ENCODE measurements at regions not wholly inside any gene's neighbourhood (a gene's known extent, or its start where the extent isn't known, plus 50 kb on each side); places are given as distances from the start of the nearest gene placed in this dataset.
A peak's percentile ranks its signal among the peaks of the same experiment; 100 is the strongest.
"Not testable (repeated sequence)": the region's sequence is repeated elsewhere in the genome, so short reads cannot be mapped to it uniquely, and the experiment has no call there.

- DNase-seq (ENCODE audit: low spot score), result no peak
Measured at GRCh38 chr20:6715401-6715941, 52.0 kb upstream of the BMP2 start.

GRCh38 chr20:6714279-6714711 lies 53.2 kb upstream of the BMP2 start:
- DNase-seq (ENCODE audit: low spot score), result peak; percentile 36

GRCh38 chr20:6711951-6712649 lies 55.4 kb upstream of the BMP2 start:
- DNase-seq (ENCODE audit: low spot score), result no peak

DNA sequence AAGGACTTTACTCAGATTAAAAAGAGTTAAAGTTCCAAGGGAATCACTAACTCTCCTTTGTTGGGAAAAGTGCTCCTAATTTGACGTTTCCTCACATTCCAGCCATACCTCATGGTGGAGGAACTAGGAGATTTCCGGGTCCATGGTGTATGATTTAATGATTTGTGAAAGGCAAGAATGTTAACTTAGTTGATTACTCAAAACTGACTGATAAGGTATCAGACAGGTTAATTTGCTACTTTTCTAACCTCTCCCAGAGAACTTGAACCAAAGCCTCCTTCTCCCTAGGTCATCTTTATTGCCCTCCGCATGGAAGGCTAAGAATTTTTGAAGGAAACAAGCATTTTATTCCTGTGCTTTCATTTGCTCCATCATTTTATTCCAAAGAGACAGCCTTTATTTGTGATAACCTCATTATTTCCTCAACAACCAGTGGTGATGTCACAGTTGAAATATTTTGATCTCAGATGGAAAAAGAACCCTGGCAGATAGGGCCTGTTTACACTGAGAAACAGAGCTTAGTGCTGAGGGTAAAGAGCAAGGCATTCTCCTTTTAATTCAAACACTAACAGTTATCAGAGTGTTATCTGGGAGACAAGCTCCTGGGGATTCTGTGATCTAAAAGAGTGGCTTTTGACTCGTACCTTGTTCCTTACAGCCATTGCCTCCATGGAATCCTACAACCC lies 57.4 kb upstream of the BMP2 start:
- DNase-seq (ENCODE audit: low spot score), result no peak

GRCh38 chr20:6708010-6708409 lies 59.5 kb upstream of the BMP2 start:
- DNase-seq (ENCODE audit: low spot score), result no peak

- DNase-seq (ENCODE audit: low spot score), result no peak
Measured at GRCh38 chr20:6707321-6707831, 60.1 kb upstream of the BMP2 start.

- DNase-seq (ENCODE audit: low spot score), result no peak
Measured at GRCh38 chr20:6705926-6706548, 61.4 kb upstream of the BMP2 start.

DNA sequence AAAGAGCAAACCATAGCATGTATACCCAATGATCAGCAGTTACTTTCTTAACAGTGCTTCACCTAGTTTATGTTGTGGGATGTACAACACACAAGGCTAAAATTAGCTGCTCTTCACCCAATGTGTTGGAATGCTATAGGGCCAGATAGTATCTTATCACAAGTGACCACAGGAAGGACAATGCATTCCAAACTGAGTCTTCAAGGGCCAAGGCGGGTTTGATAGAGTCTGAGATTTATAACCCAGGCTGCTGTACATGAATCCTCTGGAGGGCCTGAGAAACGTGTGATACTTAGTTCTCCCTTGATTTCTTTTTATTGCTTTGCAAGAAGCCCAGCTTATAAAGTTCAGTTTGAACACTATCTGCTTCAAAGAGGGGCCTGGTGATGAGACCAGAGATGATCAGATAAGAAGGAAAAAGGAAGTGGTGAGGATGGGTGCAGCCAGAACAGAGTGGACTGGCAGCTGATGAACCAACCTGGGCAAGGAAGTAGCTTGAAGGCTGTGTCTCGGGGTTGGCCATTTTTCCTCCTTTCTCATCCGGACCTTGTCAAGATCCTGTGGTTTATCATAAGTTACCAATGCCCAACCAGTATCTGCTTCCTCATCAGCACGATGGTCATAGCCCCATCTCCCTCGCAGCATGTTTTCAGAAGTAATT lies 62.2 kb upstream of the BMP2 start:
- no peak for DNase-seq (ENCODE audit: low spot score)

GRCh38 chr20:6704132-6704861 lies 63.2 kb upstream of the BMP2 start:
- DNase-seq (ENCODE audit: low spot score), result no peak

GRCh38 chr20:6703656-6704055 lies 63.8 kb upstream of the BMP2 start:
- no peak for DNase-seq (ENCODE audit: low spot score)

- DNase-seq (ENCODE audit: low spot score), result no peak
Measured at GRCh38 chr20:6703047-6703446, 64.4 kb upstream of the BMP2 start.

DNA sequence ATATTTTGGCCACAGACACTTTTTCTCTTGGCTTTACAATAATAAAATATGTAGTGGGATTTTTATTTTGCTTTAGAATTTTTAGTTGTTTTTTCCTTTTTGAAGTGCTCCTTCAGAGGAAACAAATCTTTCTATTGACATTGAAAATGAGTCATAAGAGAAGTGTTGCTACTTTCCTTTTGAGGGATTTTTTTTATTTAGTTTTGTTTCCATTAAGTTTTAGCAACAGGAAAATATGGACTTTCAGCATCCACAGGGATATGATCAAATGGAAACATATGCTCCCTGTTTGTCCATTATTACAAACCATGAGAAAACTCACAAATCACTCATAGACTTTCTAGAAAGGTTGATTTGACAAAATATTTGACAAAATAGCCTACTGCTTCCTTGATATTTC lies 65.3 kb upstream of the BMP2 start:
- no peak for DNase-seq (ENCODE audit: low spot score)

DNA sequence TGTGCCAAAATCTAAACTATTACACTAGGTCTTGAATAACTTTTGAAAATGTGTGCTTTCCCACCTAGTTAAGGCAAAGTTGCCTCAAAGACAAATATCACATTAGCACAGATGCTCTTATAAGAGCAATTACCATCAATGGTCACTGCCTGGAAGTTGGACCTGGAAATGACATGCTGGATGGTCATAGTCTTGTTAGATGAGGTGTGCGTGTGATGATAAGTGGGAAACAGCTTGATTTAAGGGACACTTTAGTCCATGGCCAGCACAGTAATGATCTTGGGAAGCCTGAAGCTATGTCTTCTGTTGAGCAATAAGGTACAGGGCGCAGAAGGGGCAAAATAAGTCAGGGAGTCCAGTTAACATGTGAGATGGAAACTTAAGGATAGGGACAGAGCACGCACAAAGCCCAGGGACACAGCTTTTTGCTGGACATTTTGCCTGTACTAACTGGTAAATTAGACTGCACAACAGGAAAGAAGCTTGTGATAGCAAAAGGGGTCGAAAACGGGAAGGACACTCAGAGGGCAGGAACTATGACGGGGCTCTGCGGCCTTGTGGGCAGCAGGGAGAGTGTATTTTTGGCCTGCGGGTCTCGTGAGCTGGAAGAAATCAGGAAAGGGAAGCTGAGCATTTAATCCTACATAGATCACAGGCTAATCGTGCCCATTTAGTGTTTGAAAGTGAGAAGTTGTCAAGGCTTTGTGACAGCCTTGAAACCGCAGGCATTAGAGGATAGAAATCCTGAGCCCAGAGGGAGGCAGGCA lies 66.7 kb upstream of the BMP2 start:
- DNase-seq (ENCODE audit: low spot score), result no peak

DNA sequence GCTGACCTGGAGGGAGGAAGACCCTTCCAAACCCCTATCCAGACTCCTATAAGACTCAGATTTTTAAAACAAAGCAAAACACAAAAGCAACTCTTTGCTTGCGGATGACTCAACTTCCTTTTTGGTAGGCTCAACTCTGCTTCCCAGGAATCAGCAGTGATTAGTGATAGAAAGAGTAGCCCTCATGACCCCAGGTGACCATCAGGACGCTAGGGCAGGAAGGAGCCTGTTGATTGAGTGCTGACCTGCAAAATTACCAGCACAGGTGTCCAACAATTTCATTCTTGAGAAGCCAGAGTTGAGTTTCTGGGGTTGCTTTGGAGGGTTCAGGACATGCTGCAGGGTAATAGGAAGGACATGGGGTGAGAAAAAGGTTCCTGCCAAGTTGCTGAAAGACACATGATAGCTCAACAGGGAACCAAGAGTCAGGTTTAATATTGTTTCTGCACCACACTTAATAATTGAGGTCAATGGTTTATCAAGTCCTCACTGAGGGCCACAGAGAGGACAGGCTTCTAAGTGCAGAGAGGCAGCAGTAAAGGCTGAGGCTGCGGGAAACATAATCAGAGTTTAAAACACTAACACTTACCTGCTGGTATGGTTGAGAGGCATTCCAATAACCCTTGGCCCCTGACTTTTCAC lies 67.4 kb upstream of the BMP2 start:
- no peak for DNase-seq (ENCODE audit: low spot score)

DNA sequence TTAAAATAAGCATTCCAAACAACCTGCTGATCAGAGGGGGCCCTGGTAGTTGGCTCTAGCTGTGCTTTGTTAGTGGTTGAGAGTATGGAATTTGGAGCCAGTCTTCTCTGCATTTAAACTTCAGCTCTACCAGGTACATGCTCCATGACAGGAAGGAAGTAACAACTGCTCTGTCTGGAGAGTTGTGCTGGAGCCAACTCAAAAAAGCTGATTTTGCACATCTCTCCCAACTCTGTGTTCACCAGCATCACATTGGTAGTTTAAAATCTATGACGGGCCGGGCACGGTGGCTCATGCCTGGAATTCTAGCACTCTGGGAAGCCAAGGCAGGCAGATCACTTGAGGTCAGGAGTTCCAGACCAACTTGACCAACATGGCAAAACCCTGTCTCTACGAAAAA lies 68.8 kb upstream of the BMP2 start:
- DNase-seq (ENCODE audit: low spot score), result no peak

GRCh38 chr20:6698056-6698455 lies 69.4 kb upstream of the BMP2 start:
- no peak for DNase-seq (ENCODE audit: low spot score)

DNA sequence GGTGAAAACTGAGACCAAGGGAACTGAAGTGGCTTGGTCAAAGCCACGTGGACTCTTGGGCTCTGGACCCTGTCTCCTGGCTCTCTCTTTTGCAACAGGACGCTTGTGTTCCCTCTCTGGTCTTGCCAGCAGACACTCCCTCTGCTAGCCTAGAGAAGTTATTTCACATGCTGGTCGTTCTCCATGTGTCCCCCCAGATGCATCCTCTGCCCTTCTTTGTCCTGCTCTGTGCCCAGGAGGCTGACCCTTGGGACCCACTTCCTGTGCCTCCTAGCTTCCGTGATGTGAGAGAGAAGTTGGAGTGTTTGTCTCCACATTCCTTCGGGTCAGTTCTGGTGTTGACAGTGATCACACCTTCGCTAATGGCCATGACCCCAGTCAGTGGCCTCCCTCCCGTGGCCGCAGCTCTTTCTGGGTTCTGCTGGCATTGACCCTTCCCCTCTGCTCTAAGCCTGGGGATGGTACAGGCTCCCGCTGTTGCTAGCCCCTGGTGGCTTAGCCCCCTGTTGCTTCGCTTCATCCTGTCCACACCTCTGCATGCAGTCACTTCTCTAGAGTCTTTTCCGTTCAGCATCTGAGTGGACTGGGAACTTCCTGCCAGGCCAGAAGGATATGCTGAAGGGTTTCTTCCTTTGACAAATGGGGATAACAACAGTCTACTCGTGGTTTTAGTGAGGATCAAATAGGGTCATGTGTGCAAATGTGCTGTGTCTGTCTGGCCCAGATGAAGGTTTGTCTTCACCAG lies 70.1 kb upstream of the BMP2 start:
- DNase-seq (ENCODE audit: low spot score), result no peak

DNA sequence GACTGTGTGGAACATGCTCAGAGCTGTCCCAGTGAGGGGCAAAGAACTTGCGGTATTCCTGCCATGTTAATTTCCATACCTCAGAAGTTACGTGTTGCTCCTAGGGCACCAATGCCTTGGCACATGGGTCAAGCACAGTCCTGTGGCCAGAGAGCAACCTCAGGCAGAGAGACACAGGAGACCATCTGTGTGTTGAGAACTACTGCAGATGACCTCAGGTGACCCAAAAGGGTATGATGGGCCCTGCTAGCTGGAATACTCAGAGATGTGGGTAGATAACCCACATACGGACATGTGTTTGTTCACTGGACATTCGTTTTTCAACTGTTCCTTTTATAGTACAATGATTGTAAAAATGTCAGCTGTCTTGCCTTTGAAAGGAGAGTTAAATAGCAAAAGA lies 71.5 kb upstream of the BMP2 start:
- DNase-seq (ENCODE audit: low spot score), result no peak

- not testable (repeated sequence) for DNase-seq (ENCODE audit: low spot score)
Measured at GRCh38 chr20:6693808-6694198, 73.7 kb upstream of the BMP2 start.

Data from hematopoietic multipotent progenitor cell treated with erythropoietin and hydrocortisone succinate and interleukin-3 and kit ligand, for 17 days (in vitro differentiated cells).